ENCODE measurements at regions not wholly inside any gene's neighbourhood (a gene's known extent, or its start where the extent isn't known, plus 50 kb on each side); places are given as distances from the start of the nearest gene placed in this dataset.
A peak's percentile ranks its signal among the peaks of the same experiment; 100 is the strongest.

GRCh38 chr6:47169785-47170616 is 127.9 kb upstream of the ADGRF1 start:
- no peak overlapping the region for H3K4me3 ChIP-seq (ENCODE audit: low read depth, low read length)
- in situ Hi-C loops (cut with HindIII; ENCODE audit: low pct_ligation_motif_present, low sequenced_read_pairs): no loop called here
- H3K27ac ChIP-seq: no peak overlapping the region
- H3K27me3 ChIP-seq (replicated peaks): no peaks in the 10 kb centered on the region
- no peaks in the 10 kb centered on the region for H3K36me3 ChIP-seq (replicated peaks)
- no peak for TF ChIP-seq CTCF (IDR thresholded peaks at IDR 0.05; ENCODE audit: low read depth, low read length, missing control alignments)
- DNase-seq: peak; percentile 26

GRCh38 chr6:47168180-47168579 is 126.0 kb upstream of the ADGRF1 start:
- Histone ChIP-seq H3K36me3 (replicated peaks) (no peaks in the 10 kb centered on the region), H3K27me3 (replicated peaks) (no peaks in the 10 kb centered on the region), H3K4me3 (ENCODE audit: low read depth, low read length) (no peak overlapping the region), H3K27ac (no peak overlapping the region)
- in situ Hi-C loops (cut with HindIII; ENCODE audit: low pct_ligation_motif_present, low sequenced_read_pairs): no loop called here
- peak; percentile 95 for DNase-seq
- no peak for TF ChIP-seq CTCF (IDR thresholded peaks at IDR 0.05; ENCODE audit: low read depth, low read length, missing control alignments)

DNA sequence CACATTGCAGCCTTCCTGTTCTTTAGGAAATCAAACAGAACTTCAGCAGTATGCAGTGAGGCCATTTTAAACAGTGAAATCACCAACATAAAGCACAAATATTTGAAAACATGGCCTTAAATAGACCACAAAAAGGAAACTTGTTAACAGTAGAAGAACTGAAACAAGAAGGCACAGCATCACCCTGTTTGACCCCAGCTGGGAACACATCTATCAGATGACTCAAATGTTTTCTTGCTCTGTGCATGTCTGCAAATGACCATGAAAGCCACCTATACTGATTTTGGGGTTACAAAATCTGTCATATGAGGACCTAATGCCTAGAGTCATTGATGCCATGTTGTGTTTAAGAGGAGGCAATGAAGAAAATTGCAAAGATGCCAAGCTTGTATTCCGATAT is 123.8 kb upstream of the ADGRF1 start:
- TF ChIP-seq CTCF (IDR thresholded peaks at IDR 0.05; ENCODE audit: low read depth, low read length, missing control alignments): no peak
- Histone ChIP-seq H3K27me3 (replicated peaks) (no peaks in the 10 kb centered on the region), H3K36me3 (replicated peaks) (no peaks in the 10 kb centered on the region), H3K4me3 (ENCODE audit: low read depth, low read length) (no peak overlapping the region), H3K27ac (no peak overlapping the region)
- in situ Hi-C loops (cut with HindIII; ENCODE audit: low pct_ligation_motif_present, low sequenced_read_pairs): no loop called here
- peak; percentile 24 for DNase-seq

- TF ChIP-seq CTCF (IDR thresholded peaks at IDR 0.05; ENCODE audit: low read depth, low read length, missing control alignments): no peak
- no peak overlapping the region for H3K27ac ChIP-seq
- DNase-seq: no peak
- no peaks in the 10 kb centered on the region for H3K36me3 ChIP-seq (replicated peaks)
- in situ Hi-C loops (cut with HindIII; ENCODE audit: low pct_ligation_motif_present, low sequenced_read_pairs): no loop called here
- no peaks in the 10 kb centered on the region for H3K27me3 ChIP-seq (replicated peaks)
- H3K4me3 ChIP-seq (ENCODE audit: low read depth, low read length): no peak overlapping the region
Observed at GRCh38 chr6:47164877-47165276, 122.7 kb upstream of the ADGRF1 start.

DNA sequence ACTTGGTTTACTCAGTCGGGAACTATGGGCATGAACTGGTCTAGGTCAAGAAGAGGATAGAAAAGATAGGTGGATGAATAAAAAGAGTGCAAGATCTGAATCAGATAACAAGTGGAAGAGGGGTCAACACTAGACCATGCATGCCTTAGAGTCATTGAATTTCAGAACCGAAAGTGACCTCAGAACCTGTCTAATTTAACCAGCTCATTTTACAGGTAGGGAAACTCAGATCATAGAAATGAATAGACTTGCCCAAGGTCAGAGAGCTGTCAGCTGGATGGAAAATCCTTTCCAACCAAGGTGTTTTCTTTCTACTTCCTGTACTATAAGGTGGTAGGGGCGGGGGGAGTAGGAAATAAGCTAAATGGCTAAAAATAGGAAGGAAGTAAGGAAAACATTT is 121.4 kb upstream of the ADGRF1 start:
- in situ Hi-C loops (cut with HindIII; ENCODE audit: low pct_ligation_motif_present, low sequenced_read_pairs): no loop called here
- no peak overlapping the region for H3K4me3 ChIP-seq (ENCODE audit: low read depth, low read length)
- DNase-seq: no peak
- H3K36me3 ChIP-seq (replicated peaks): no peaks in the 10 kb centered on the region
- H3K27me3 ChIP-seq (replicated peaks): no peaks in the 10 kb centered on the region
- no peak for TF ChIP-seq CTCF (IDR thresholded peaks at IDR 0.05; ENCODE audit: low read depth, low read length, missing control alignments)
- no peak overlapping the region for H3K27ac ChIP-seq

GRCh38 chr6:47162793-47163192 is 120.7 kb upstream of the ADGRF1 start:
- TF ChIP-seq CTCF (IDR thresholded peaks at IDR 0.05; ENCODE audit: low read depth, low read length, missing control alignments): no peak
- in situ Hi-C loops (cut with HindIII; ENCODE audit: low pct_ligation_motif_present, low sequenced_read_pairs): no loop called here
- DNase-seq: no peak
- H3K4me3 ChIP-seq (ENCODE audit: low read depth, low read length): no peak overlapping the region
- no peak overlapping the region for H3K27ac ChIP-seq
- no peaks in the 10 kb centered on the region for H3K27me3 ChIP-seq (replicated peaks)
- H3K36me3 ChIP-seq (replicated peaks): no peaks in the 10 kb centered on the region

All from brain microvascular endothelial cell (primary cell).